NCI-H2107 (cell line): ENCODE measurements at regions not wholly inside any gene's neighbourhood (a gene's known extent, or its start where the extent isn't known, plus 50 kb on each side); places are given as distances from the start of the nearest gene placed in this dataset.
A peak's percentile ranks its signal among the peaks of the same experiment; 100 is the strongest.
"Not testable (repeated sequence)": the region's sequence is repeated elsewhere in the genome, so short reads cannot be mapped to it uniquely, and the experiment has no call there.

ENCODE experiments used
- DNase-seq: peaks from one replicate; lab custom pipeline; 2025; lab: John Stamatoyannopoulos, UW

GRCh38 chr7:65251851-65252620, 121.6 kb upstream of the ZNF92 start:
- DNase-seq: peak; percentile 58

GRCh38 chr7:65250697-65251395, 122.8 kb upstream of the ZNF92 start:
- DNase-seq: peak; percentile 20

GRCh38 chr7:65250216-65250615, 123.4 kb upstream of the ZNF92 start:
- DNase-seq: no peak

GRCh38 chr7:65247491-65247890, 126.2 kb upstream of the ZNF92 start:
- no peak for DNase-seq

- DNase-seq: no peak
These were observed 133.8 kb upstream of the ZNF92 start for GRCh38 chr7:65239707-65240352.

- no peak for DNase-seq
These were observed 134.3 kb upstream of the ZNF92 start for GRCh38 chr7:65239324-65239706.

GRCh38 chr7:65238785-65239184, 134.9 kb upstream of the ZNF92 start:
- no peak for DNase-seq

GRCh38 chr7:65235586-65235985, 138.1 kb upstream of the ZNF92 start:
- no peak for DNase-seq

- DNase-seq: no peak
These were observed 140.1 kb upstream of the ZNF92 start for GRCh38 chr7:65233409-65234034.

GRCh38 chr7:65230231-65230630, 143.4 kb upstream of the ZNF92 start:
- DNase-seq: no peak

GRCh38 chr7:65225422-65226006, 148.1 kb upstream of the ZNF92 start:
- DNase-seq: no peak

- no peak for DNase-seq
These were observed 151.0 kb upstream of the ZNF92 start for GRCh38 chr7:65222655-65223054.

GRCh38 chr7:65221683-65222082, 152.0 kb upstream of the ZNF92 start:
- no peak for DNase-seq

GRCh38 chr7:65219623-65220022, 154.0 kb upstream of the ZNF92 start:
- no peak for DNase-seq

GRCh38 chr7:65216469-65216868, 157.2 kb upstream of the ZNF92 start:
- peak; percentile 76 for DNase-seq

- DNase-seq: not testable (repeated sequence)
These were observed 160.4 kb upstream of the ZNF92 start for GRCh38 chr7:65213260-65213659.

- not testable (repeated sequence) for DNase-seq
These were observed 174.4 kb upstream of the ZNF92 start for GRCh38 chr7:65199221-65199620.

- not testable (repeated sequence) for DNase-seq
These were observed 180.2 kb upstream of the ZNF92 start for GRCh38 chr7:65193334-65194058.

- DNase-seq: not testable (repeated sequence)
These were observed 170.6 kb upstream of the ERV3-1 start for GRCh38 chr7:65177041-65177440.

- not testable (repeated sequence) for DNase-seq
These were observed 143.6 kb upstream of the ERV3-1 start for GRCh38 chr7:65150105-65150504.

GRCh38 chr7:65146118-65146914, 139.8 kb upstream of the ERV3-1 start:
- DNase-seq: not testable (repeated sequence)
